Breast epithelium (tissue), 4 donors: ENCODE measurements at regions not wholly inside any gene's neighbourhood (a gene's known extent, or its start where the extent isn't known, plus 50 kb on each side); places are given as distances from the start of the nearest gene placed in this dataset.

Experiments used
- DNase-seq, 2 donors: peaks; one replicate each; pipeline ENCODE4 v3.0.0-alpha.2; 2019; ENCODE audit warnings: low spot score in 2 of 2
- H3K27ac ChIP-seq, 2 donors: fragments of 200-600 bp; sonication (generic) in 1 of 2; one replicate each; pipeline ENCODE4 v1.5.1; 2016 to 2019; ENCODE audit warnings: mild to moderate bottlenecking in 1 of 2
- H3K27me3 ChIP-seq, 2 donors: fragments of 200-600 bp; sonication (generic) in 1 of 2; one replicate each; pipeline versions ENCODE4 v1.5.1 to v1.6.0; 2017 to 2019; ENCODE audit warnings: control low read depth in 1 of 2, mild to moderate bottlenecking in 1 of 2
- H3K36me3 ChIP-seq: fragments of 200-600 bp; one replicate; pipeline ENCODE4 v1.5.1; 2019
- H3K4me1 ChIP-seq, 2 donors: fragments of 200-600 bp; sonication (generic); one replicate each; pipeline ENCODE4 v1.5.1; 2016 to 2019; ENCODE audit warnings: control low read depth in 1 of 2
- H3K4me3 ChIP-seq, 3 donors: fragments of 200-600 bp; sonication (generic); 1 replicate in 2 of 3; 2 replicates in 1 of 3; pipeline ENCODE4 v1.5.1; 2016 to 2019; ENCODE audit warnings: mild to moderate bottlenecking in 3 of 3, moderate library complexity in 2 of 3
- H3K9me3 ChIP-seq, 2 donors: fragments of 200-600 bp; sonication (generic) in 1 of 2; one replicate each; pipeline ENCODE4 v1.5.1; 2016 to 2019; ENCODE audit warnings: control low read depth in 1 of 2
- CTCF ChIP-seq, 3 donors: fragments of 450-650 bp; IDR thresholded peaks; one replicate each; pipeline ENCODE4 v1.5.1; 2016 to 2017; ENCODE audit warnings: antibody characterized with exemption in 3 of 3, mild to moderate bottlenecking in 3 of 3, moderate library complexity in 3 of 3
- POLR2A ChIP-seq: fragments of 450-650 bp; IDR thresholded peaks from one replicate; pipeline ENCODE4 v1.6.1; 2016; ENCODE audit warnings: antibody characterized with exemption, mild to moderate bottlenecking, moderate library complexity
- POLR2AphosphoS5 ChIP-seq, 3 donors: sonication (generic); formaldehyde crosslinking; IDR thresholded peaks; one replicate each; pipeline ENCODE4 v1.6.1; 2017; ENCODE audit warnings: antibody characterized with exemption in 3 of 3
- intact Hi-C: fragments of 100-400 bp; cut with DNase I; formaldehyde crosslinking; loops from one replicate; pipeline ENCODE4 v1.15.1; 2023; ENCODE audit warnings: low total_unique reads

DNA sequence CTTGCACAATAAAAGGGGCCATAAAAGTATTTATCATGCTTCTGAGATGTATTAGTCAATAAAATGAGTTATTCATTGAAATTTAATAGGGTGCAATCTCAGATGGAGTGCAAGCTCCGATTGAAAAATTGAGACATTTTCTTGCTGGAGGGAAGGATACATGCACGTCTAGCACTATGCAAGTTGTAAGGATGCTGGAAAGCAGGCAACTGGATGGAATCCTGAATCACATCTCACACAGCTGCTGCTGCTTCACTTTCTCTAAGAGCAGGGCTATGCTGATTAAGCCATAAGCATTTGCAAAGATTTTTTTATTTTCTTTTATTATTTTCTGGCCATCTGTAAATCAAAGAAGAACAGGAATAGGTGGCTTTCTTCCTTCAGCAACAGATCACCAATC is 308.8 kb upstream of the EPHA7 start:
- no peak for DNase-seq
- no peak for TF ChIP-seq POLR2AphosphoS5 (IDR thresholded peaks at IDR 0.05)
- TF ChIP-seq POLR2A: no peak
- no peak for TF ChIP-seq CTCF (IDR thresholded peaks at IDR 0.05)
- Histone ChIP-seq H3K36me3 (no peaks in the 10 kb centered on the region), H3K9me3 (no peaks in the 10 kb centered on the region), H3K4me3 (no peak overlapping the region), H3K27ac (no peak overlapping the region), H3K4me1 (no peaks in the 10 kb centered on the region), H3K27me3 (no peaks in the 10 kb centered on the region)
- intact Hi-C loops: no loop called here

DNA sequence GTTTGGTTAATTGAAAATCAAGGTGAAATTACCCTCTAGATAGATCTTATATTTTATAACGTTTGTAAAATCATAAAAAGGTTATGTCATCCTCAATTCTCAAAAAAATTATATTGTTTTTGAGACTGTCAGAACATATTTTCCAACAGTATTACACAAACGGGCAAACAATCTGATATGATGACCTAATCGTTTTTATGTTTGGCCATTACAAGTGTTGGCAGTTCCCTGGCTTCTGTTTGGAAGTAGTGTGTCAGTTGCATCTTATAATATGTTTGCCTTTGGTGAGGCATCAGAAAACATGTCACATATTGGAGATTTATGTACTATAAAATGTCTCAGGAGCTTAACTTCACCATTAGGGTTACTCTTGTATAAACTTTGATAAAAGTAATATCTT is 308.1 kb upstream of the EPHA7 start:
- DNase-seq: no peak
- H3K36me3 ChIP-seq: no peaks in the 10 kb centered on the region
- no peaks in the 10 kb centered on the region for H3K9me3 ChIP-seq
- no peaks in the 10 kb centered on the region for H3K4me1 ChIP-seq
- no peak overlapping the region for H3K27ac ChIP-seq
- no peaks in the 10 kb centered on the region for H3K27me3 ChIP-seq
- no peak for TF ChIP-seq CTCF (IDR thresholded peaks at IDR 0.05)
- TF ChIP-seq POLR2A: no peak
- TF ChIP-seq POLR2AphosphoS5 (IDR thresholded peaks at IDR 0.05): no peak
- intact Hi-C loops: no loop called here
- H3K4me3 ChIP-seq: no peak overlapping the region

DNA sequence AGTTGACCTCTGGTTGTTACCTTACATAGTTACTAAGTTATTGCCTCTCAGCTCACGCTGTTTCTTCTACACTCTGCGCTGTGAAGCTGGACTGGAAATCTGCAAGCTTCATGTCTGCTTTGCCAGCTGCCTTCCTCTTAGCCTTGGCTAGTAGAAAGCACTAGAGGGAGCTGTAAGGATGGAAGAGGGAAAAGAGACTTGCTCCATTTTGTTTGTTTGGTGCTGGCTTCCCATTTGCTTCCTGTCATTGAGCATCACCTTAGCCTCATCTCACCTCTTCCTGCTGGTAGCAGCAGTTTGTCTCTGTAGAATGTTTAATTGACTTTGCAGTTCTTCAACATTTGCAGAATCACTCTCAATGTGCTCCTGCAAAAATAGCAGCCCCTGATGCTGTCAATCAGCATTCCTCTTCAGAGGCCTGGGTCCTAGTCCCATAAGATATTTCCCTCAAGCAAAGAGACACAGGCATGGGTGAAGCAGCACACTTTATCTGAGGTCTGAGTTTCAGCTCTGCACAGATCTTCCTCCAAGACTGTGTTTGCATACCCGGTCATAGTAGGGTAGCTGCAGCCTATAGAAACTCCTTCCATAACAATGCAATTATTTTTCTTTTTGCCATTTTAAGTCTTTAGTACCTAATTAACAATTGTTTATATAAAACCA is 302.2 kb upstream of the EPHA7 start:
- Histone ChIP-seq H3K36me3 (no peaks in the 10 kb centered on the region), H3K27me3 (no peaks in the 10 kb centered on the region), H3K27ac (no peak overlapping the region), H3K9me3 (no peaks in the 10 kb centered on the region), H3K4me3 (no peak overlapping the region), H3K4me1 (no peaks in the 10 kb centered on the region)
- no peak for TF ChIP-seq POLR2AphosphoS5 (IDR thresholded peaks at IDR 0.05)
- TF ChIP-seq POLR2A: no peak
- no peak for TF ChIP-seq CTCF (IDR thresholded peaks at IDR 0.05)
- intact Hi-C loops: no loop called here
- no peak for DNase-seq

- no peaks in the 10 kb centered on the region for H3K36me3 ChIP-seq
- H3K4me1 ChIP-seq: no peaks in the 10 kb centered on the region
- H3K9me3 ChIP-seq: peaks cover 13 to 45% of the 10 kb centered on the region in 2 donors
- TF ChIP-seq POLR2A (no peak), POLR2AphosphoS5 (IDR thresholded peaks at IDR 0.05) (no peak), CTCF (IDR thresholded peaks at IDR 0.05) (no peak)
- intact Hi-C loops: loop anchor here (1.0 kb wide), 1 partner anchor 17 kb away; no protein-coding TSS in a partner anchor
- DNase-seq: no peak
- no peak overlapping the region for H3K4me3 ChIP-seq
- H3K27ac ChIP-seq: no peak overlapping the region
- H3K27me3 ChIP-seq: no peaks in the 10 kb centered on the region
These were observed 294.6 kb upstream of the EPHA7 start for GRCh38 chr6:93713974-93714373.

- intact Hi-C loops: no loop called here
These were observed 284.1 kb upstream of the EPHA7 start for GRCh38 chr6:93703431-93703830.

More at GRCh38 chr6:93703431-93703830, 284.1 kb upstream of the EPHA7 start:
- Histone ChIP-seq H3K27ac (no peak overlapping the region), H3K9me3 (peaks cover 8 to 23% of the 10 kb centered on the region in 2 donors), H3K36me3 (no peaks in the 10 kb centered on the region), H3K4me3 (no peak overlapping the region), H3K27me3 (no peaks in the 10 kb centered on the region), H3K4me1 (no peaks in the 10 kb centered on the region)
- TF ChIP-seq POLR2AphosphoS5 (IDR thresholded peaks at IDR 0.05): no peak
- no peak for TF ChIP-seq CTCF (IDR thresholded peaks at IDR 0.05)
- TF ChIP-seq POLR2A: no peak
- no peak for DNase-seq
